ENCODE measurements at regions not wholly inside any gene's neighbourhood (a gene's known extent, or its start where the extent isn't known, plus 50 kb on each side); places are given as distances from the start of the nearest gene placed in this dataset.
A peak's percentile ranks its signal among the peaks of the same experiment; 100 is the strongest.
"Not testable (repeated sequence)": the region's sequence is repeated elsewhere in the genome, so short reads cannot be mapped to it uniquely, and the experiment has no call there.

DNA sequence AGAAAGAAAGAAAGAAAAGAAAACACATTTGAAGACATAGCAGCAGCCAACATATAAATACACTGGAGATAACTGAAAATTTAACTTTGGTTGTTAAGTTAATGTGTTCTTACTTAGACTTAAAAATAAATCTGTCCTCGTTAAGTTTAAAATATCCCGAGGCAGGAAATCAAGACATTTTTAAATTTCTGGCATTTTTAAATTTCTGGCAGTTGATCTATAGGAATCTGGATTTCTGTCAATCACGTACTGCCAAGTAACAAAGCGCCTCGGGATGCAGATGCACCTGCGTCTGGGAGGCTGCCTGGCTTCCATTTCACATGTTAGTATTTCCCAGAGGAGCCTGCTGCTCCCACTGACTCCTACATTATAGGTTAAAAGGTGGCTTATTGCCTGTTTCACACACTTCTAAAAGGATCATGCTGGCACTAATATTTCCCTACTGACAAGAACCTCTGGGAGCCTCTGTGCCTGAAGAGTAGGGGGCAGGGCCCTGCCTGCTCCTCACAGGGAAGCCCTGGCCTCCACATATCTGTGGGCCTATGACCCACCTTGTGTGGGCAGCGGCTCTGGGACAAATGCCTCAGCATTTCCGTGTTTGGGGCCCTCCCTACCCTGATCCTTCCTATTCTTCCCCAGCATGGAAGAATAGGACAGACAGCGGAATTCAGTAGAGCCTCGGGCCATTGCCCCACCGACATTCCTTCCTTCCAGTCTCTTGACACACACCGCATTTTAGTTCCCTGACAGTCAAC is 62.8 kb upstream of the ATP12A start:
- DNase-seq (ENCODE audit: low read depth in 4 of 4, low spot score in 2 of 4): no peak

DNA sequence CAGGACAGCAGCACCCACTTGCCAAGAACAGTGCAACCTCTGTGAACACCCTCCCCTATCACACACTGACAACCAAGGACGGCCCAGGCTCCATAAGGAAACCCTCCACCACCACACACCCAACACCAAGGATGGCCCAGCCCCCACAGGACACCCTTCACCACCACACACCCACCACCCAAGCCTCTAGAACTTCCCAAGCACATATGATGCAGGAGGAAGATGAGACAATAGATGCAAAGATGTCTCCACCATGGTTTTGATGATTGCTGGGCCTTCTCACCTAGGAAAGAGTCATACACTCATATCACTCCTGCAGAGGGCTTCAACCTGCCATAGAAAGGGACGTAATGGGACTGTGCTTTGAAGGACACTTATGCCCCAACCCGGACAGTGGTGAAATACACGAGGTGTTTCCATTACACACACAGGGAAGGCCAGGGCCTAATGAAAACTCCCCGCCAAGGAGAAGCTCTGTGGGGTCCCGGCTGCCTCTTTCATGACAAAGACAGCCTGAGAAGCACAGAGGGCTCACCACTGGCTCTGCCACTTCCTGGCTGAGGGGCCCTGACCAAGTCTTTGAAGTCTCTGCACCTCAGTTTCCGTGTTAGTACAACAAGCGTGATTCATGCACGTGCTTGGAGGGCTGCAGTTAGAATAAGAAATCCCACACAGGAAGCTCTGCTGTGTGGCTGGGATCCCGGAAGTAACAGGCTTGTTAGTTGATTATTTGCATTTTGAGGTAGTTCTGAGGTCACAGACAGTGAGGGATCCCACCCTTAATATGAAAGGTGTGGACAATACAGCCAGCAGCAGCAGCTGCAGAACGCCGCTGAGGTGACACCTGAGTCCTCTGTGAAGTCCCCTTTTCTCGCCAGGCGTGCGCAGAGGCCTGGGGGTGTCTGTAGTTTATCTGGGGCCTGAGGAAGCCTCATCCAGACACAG is 61.9 kb upstream of the ATP12A start:
- no peak for DNase-seq (ENCODE audit: low read depth in 4 of 4, low spot score in 2 of 4)

DNA sequence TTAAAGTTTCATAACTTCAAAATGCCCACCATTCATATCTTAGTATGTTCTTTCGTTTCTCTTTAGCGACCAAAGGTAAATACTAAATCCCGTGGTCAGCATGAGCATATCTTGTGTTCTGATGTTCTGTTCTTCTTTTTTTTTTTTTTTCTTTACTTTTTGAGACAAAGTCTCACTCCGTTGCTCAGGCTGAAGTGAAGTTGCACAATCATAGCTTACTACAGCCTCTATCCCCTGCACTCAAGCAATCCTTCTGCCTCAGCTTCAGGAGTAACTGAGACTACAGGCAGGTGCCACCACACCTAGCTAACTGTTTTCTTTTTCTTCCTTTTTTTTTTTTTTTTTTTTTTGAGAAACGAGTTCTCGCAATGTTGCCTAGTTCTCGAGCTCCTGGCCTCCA is 60.9 kb upstream of the ATP12A start:
- DNase-seq (ENCODE audit: low read depth in 4 of 4, low spot score in 2 of 4): no peak

DNA sequence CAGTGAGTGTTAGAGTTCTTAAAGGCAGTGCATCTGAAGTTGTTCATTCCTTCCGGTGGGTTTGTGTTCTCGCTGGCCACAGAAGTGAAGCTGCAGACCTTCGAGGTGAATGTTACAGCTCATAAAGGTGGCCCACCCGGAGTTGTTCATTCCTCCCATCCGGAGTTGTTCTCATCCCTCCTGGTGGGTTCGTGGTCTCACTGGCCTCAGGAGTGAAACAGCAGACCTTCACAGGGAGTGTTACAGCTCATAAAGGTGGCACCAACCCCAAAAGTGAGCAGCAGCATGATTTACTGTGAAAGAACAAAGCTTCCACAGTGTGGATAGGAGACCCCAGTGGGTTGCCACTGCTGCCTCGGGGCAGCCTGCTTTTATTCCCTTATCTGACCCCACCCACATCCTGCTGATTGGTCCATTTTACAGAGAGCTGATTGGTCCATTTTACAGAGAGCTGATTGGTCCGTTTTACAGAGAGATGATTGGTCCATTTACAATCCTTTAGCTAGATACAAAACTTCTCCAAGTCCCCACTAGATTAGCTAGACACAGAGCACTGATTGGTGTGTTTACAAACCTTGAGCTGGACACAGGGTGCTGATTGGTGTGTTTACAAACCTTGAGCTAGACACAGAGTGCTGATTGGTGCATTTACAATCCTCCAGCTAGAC is 57.6 kb upstream of the ATP12A start:
- DNase-seq (ENCODE audit: low read depth in 4 of 4, low spot score in 2 of 4): not testable (repeated sequence)

DNA sequence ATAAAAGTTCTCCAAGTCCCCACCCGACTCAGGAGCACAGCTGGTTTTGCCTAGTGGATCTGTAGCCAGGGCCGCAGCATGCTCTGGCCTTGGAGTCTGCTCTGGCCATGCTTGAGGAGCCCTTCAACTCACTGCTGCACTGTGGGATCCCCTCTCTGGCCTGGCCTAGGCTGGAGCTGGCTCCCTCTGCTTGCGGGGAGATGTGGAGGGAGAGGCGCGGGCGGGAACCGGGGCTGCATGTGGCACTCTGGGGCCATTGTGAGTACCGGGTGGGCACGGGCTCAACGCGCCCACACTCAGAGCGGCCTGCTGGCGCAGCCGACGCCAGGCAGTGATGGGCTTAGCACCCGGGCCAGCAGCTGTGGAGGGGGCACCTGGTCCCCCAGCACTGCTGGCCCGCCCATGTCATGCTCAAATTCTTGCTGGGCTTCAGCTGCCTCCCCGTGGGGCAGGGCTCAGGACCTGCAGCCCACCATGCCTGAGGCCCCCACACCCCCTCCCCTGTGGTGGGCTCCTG is 57.0 kb upstream of the ATP12A start:
- DNase-seq (ENCODE audit: low read depth in 4 of 4, low spot score in 2 of 4): no peak

DNA sequence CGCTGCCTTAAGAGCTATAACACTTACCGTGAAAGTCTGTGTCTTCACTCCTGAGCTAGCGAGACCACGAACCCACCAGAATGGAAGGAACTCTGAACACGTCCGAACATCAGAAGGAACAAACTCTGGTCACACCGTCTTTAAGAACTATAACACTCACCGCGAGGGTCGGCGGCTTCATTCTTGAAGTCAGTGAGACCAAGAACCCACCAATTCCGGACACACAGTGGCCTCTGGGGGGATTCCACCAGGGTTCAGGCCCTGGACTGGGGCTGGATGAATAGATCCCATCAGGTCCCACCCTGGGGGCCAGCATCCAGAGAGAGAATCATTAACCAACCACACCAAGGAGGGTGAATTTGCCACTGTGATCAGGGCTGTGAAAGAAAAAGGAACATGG is 55.8 kb upstream of the ATP12A start:
- no peak for DNase-seq (ENCODE audit: low read depth in 4 of 4, low spot score in 2 of 4)

DNA sequence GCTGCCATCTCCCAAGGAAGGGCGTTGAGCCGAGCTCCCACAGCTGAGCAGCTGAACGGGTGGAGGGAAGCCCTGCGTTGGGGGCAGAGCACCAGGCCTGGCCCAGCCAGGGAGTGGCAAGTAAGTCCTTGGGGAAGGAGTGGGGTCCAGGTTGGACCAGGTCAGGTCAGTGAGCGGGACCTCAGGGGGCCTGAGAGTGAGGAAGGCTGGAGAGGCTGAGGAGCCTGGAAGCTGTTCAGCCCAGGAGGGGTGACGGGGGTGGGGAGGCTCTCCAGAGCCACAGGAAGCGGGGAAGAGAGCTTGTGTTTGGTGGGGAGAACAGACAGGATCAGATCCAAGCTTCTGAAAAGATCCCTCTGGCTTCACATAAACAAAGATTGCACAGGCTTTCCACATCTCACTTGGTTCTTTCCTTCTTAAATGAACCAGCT is 55.4 kb upstream of the ATP12A start:
- peak in 3 of 4 donors; percentile 31 to 37 (median 34) for DNase-seq (ENCODE audit: low read depth in 4 of 4, low spot score in 2 of 4)

DNA sequence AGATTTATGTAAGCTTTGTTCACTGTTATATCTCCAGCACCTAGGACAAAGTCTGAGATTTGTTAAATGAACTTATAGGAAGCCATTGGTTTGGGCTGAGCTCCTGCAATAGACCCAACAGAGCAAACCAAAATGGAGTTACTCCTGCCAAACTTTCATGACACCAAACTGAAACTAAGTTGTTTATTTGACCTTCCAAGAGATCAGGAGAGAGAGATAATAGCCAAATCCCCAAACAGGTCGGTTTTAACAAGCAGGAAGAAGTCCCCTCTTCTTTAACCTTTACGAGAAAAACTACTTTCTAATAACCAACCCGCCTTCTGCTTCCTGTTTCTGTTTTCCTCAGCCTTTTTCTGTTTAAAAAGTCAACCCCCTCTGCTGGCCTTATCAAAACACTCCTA is 54.9 kb upstream of the ATP12A start:
- no peak for DNase-seq (ENCODE audit: low read depth in 4 of 4, low spot score in 2 of 4)

DNA sequence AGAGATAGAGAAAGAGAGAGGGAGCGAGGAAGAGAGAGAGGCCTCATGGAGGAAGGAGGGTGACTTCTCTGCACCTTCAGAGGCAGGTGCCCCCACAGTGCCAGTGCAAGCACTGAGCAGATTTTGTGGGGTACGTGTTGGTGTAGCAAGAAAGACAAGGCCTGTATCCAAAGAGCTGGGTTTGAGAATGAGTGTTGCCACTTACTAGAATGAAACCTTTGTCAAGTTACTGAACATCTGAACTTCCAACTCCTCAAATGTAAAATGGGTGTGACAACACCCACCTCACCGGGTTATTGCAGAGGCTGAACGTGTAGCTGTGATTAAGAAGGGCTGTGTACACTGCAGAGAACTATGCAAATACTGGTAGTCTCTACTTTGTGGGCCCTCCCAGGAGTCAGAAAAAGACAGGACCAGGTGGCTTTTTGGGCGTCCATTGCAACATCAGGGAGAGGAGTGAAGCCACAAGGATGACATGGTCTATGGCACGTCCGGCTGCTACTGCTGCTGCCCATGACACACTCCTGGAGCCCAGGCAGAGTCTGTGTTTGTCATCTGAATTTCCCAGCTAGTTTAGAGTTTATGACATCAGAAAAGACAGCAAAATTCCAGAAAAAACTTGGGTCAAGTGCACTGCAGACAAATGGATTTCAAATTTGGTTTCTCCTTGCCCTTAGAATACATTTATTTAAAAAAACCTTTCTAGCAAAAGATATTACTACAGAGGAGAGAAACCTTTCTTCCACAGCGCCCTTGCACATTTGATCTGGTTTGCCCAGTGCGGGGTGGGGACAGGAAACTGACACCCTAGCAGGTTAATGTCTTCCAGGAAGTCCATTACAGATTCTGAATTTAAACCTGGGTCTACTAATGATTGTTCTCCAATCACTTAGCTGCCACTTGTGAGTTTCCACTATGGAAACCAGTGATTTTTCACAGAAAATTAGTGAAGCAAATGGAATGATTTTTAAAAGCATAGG is 54.0 kb upstream of the ATP12A start:
- DNase-seq (ENCODE audit: low read depth in 4 of 4, low spot score in 2 of 4): no peak

DNA sequence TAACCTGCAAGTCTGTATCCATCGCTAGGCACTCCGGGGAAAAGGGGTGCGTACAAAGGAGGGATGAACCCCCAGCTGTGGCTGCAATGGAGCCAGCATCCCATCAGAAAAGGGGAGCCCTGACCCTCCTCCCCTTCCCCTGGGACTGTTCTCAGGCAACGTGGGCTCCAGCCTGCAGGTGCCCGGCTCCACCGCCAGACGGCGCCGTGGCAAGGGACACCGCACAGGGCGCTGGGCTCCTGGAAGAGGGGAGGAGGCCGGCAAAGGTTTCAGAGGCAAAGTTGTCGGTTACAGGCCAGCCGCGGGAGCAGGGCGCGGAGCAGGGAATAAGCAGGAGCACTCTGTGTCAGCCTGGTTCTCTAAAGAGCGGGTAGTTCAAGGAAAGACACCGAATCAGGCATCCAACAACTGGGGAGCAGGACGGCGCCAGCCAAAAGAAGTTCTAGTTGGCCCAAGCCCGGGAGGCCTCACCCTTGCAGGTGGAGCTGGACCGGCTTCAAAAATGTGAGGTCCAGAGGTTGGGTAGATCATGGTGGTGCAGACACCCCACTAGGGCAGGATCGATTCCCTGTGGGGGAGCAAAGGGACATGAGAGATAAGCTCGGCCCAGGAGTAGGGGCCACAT is 53.0 kb upstream of the ATP12A start:
- DNase-seq (ENCODE audit: low read depth in 4 of 4, low spot score in 2 of 4): peak in 1 of 4 donors; percentile 20

DNA sequence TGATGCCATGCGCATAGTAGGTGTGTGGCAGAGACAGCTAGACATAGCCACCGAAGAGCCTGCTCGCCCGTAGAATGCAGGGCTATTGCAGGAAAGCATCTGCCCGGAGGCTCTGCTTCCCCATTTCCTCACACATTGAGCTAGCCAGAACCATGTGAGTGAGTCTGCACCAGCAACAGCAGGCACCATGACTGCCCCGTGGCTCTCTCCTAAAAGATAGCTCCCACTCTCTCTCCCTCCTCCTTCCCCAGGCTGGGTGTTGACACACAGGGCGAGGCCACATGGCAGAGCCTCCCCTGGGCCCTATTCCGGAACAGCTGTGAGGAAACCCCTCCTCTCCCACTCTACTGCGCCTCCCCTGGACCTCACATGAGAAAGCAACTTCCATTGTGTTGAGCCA is 52.3 kb upstream of the ATP12A start:
- DNase-seq (ENCODE audit: low read depth in 4 of 4, low spot score in 2 of 4): no peak

DNA sequence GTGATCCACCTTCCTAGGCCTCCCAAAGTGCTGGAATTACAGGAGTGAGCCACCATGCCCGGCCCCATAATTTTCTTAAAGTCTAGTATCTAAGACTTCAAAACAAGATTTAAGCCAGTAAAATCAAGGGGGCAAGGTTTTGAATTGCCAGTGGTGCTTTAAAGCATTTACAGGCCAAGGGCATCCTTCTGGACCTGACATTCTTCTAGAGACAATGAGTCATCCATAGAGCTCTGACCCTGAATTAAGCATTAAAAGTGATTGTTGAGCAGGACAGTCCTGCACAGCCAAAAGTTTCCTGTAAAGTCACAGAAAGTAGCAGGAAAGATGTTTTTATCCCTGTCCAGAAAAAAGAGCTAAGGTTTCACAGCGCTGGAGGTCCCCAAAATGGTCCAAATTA is 50.9 kb upstream of the ATP12A start:
- DNase-seq (ENCODE audit: low read depth in 4 of 4, low spot score in 2 of 4): no peak

DNA sequence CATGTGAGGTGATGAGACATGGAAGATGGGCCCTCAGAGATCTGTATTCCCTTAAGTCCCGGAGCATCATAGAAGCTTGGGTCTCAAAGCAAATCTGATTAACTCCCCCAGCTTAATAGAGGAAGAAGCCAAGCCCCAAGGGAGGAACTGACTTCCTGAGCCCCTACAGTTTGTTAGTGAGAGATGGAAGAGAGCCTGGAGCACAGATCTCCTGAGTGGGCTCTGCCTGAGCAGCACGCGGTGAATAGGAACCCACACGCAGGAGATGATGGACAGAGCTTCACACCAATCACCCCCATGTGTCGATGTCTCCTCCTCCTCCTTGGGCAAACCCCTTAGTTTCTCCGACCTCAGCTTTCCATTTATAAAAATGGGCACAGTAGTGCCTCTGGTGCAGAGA is 50.1 kb upstream of the ATP12A start:
- no peak for DNase-seq (ENCODE audit: low read depth in 4 of 4, low spot score in 2 of 4)
